ENCODE measurements at regions not wholly inside any gene's neighbourhood (a gene's known extent, or its start where the extent isn't known, plus 50 kb on each side); places are given as distances from the start of the nearest gene placed in this dataset.

- no peak for DNase-seq
- POLR2A ChIA-PET (ENCODE audit: unreplicated experiment): no interaction called here
- Histone ChIP-seq H3K27ac (ENCODE audit: insufficient read depth, low read length) (no peak overlapping the region), H2BK20ac (ENCODE audit: low read depth, low read length) (no peak overlapping the region), H2BK15ac (ENCODE audit: low read depth, low read length) (no peak overlapping the region), H3K56ac (ENCODE audit: extremely low read depth, insufficient read depth, low read length) (no peak overlapping the region), H3K4me3 (ENCODE audit: insufficient read depth, low read depth, low read length) (no peak overlapping the region), H4K91ac (ENCODE audit: insufficient read depth, low read depth, low read length) (no peak overlapping the region), H3K4me1 (ENCODE audit: control insufficient read depth, insufficient read depth, low read length) (no peaks in the 10 kb centered on the region), H2AFZ (replicated peaks; ENCODE audit: low read length, poor library complexity) (no peak overlapping the region), H4K20me1 (ENCODE audit: insufficient read depth, low read length) (no peaks in the 10 kb centered on the region), H3K27me3 (ENCODE audit: control insufficient read depth, insufficient read depth, low read length) (no peaks in the 10 kb centered on the region), H3K18ac (ENCODE audit: low read depth, low read length) (no peak overlapping the region), H3K9ac (ENCODE audit: low read depth, low read length) (no peak overlapping the region), H3K9me3 (ENCODE audit: control insufficient read depth, insufficient read depth, low read length) (peaks cover 4% of the 10 kb centered on the region; the same call in 1 of the 2 replicates), H3K36me3 (ENCODE audit: control insufficient read depth, insufficient read depth, low read length) (no peaks in the 10 kb centered on the region), H4K8ac (ENCODE audit: low read depth in 2 of 2, low read length in 2 of 2) (no peak overlapping the region), H2AK9ac (replicated peaks; ENCODE audit: low read depth, low read length, poor library complexity) (no peak overlapping the region), H4K5ac (ENCODE audit: low read depth, low read length) (no peak overlapping the region), H3K4me2 (ENCODE audit: low read depth, low read length) (no peak overlapping the region), H3K4ac (ENCODE audit: low read depth, low read length) (no peak overlapping the region), H3K9me1 (ENCODE audit: insufficient read depth, low read length) (no peaks in the 10 kb centered on the region), H3K79me1 (ENCODE audit: low read depth in 1 of 2, low read length in 2 of 2) (no peaks in the 10 kb centered on the region), H2AK5ac (ENCODE audit: low read depth, low read length) (no peak overlapping the region), H3K23ac (ENCODE audit: low read depth, low read length) (no peak overlapping the region), H2BK120ac (ENCODE audit: low read depth, low read length) (no peak overlapping the region), H2BK5ac (ENCODE audit: low read depth, low read length, poor library complexity, severe bottlenecking) (no peak overlapping the region), H3K14ac (replicated peaks; ENCODE audit: low read depth, low read length) (no peak overlapping the region)
- in situ Hi-C loops (cut with MboI; ENCODE audit: low sequenced_read_pairs) (no loop called here), dilution Hi-C loops (cut with HindIII; ENCODE audit: low sequenced_read_pairs, unreplicated experiment) (no loop called here), intact Hi-C loops (cut with micrococcal nuclease) (no loop called here)
- TF ChIP-seq MAZ (IDR thresholded peaks at IDR 0.05; ENCODE audit: borderline replicate concordance, low read depth, low read length) (no peak), RAD21 (IDR thresholded peaks at IDR 0.05; ENCODE audit: low read length) (no peak), FOS (IDR thresholded peaks at IDR 0.05; ENCODE audit: low read depth, low read length) (no peak), RCOR1 (IDR thresholded peaks at IDR 0.05; ENCODE audit: insufficient replicate concordance, low read length) (no peak), ELK1 (IDR thresholded peaks at IDR 0.05; ENCODE audit: borderline replicate concordance, low read depth, low read length) (no peak), MXI1 (IDR thresholded peaks at IDR 0.05; ENCODE audit: borderline replicate concordance, low read depth, low read length) (no peak), CTCF (conservative IDR thresholded peaks at IDR 0.05; ENCODE audit: low read depth, low read length) (no peak), RFX5 (IDR thresholded peaks at IDR 0.05; ENCODE audit: low read depth, low read length) (no peak), NFE2L2 (IDR thresholded peaks at IDR 0.05; ENCODE audit: low read depth, low read length) (no peak), BHLHE40 (IDR thresholded peaks at IDR 0.05; ENCODE audit: low read depth, low read length) (no peak)
- CTCF ChIA-PET: no interaction called here
- ATAC-seq (ENCODE audit: low read depth): no peak
- no CpG with 5 or more reads among the region's 1 CpG for WGBS, 2 experiments (ENCODE audit: extremely low coverage in 2 of 2, insufficient read length in 1 of 2)
- no TSS peak for BruUV-seq (replicated peaks)
Measured at GRCh38 chr7:52287698-52288097, 747.7 kb upstream of the POM121L12 start.
